Loucy (cell line): ENCODE measurements at regions not wholly inside any gene's neighbourhood (a gene's known extent, or its start where the extent isn't known, plus 50 kb on each side); places are given as distances from the start of the nearest gene placed in this dataset.

Experiments used
- H2AFZ ChIP-seq: fragments of 200-600 bp; sonication (generic); 2 replicates; pipeline ENCODE4 v1.6.0; 2016; ENCODE audit warnings: antibody characterized with exemption, mild to moderate bottlenecking, low read length, moderate library complexity
- H3F3A ChIP-seq: fragments of 200-600 bp; 2 replicates; pipeline ENCODE4 v1.6.0; 2016; ENCODE audit warnings: antibody characterized with exemption, low read depth, mild to moderate bottlenecking
- H3K27me3 ChIP-seq: fragments of 200-600 bp; sonication (generic); 2 replicates; pipeline ENCODE4 v1.6.1; 2014; ENCODE audit warnings: low read length, mild to moderate bottlenecking; ENCODE audit not compliant: insufficient read depth, poor library complexity, severe bottlenecking
- H3K36me3 ChIP-seq: fragments of 200-600 bp; sonication (generic); 2 replicates; pipeline ENCODE4 v1.6.1; 2016; ENCODE audit warnings: low read length; ENCODE audit not compliant: insufficient read depth
- H3K4me1 ChIP-seq: fragments of 200-600 bp; sonication (generic); 2 replicates; pipeline ENCODE4 v1.5.1; 2014; ENCODE audit warnings: low read length, mild to moderate bottlenecking; ENCODE audit not compliant: insufficient read depth, poor library complexity, severe bottlenecking
- H3K4me2 ChIP-seq: fragments of 200-600 bp; sonication (generic); 2 replicates; pipeline ENCODE4 v1.6.0; 2014; ENCODE audit warnings: antibody characterized with exemption, low read length, low read depth, mild to moderate bottlenecking; ENCODE audit not compliant: poor library complexity, severe bottlenecking
- H3K4me3 ChIP-seq: fragments of 200-600 bp; sonication (generic); 2 replicates; pipeline ENCODE4 v1.5.1; 2014; ENCODE audit warnings: low read length, mild to moderate bottlenecking, mixed read lengths; ENCODE audit not compliant: poor library complexity, severe bottlenecking
- H3K79me2 ChIP-seq: fragments of 200-600 bp; sonication (generic); 2 replicates; pipeline ENCODE4 v1.6.1; 2014; ENCODE audit warnings: low read length; ENCODE audit not compliant: insufficient read depth
- H3K9ac ChIP-seq: fragments of 200-600 bp; sonication (generic); 2 replicates; pipeline ENCODE4 v1.6.0; 2014; ENCODE audit warnings: mild to moderate bottlenecking, low read depth, low read length, moderate library complexity; ENCODE audit not compliant: poor library complexity, severe bottlenecking
- H3K9me2 ChIP-seq: fragments of 200-600 bp; sonication (generic); replicated peaks from 2 replicates; pipeline ENCODE4 v1.6.1; 2016; ENCODE audit warnings: low read depth, low read length, mixed read lengths
- H3K9me3 ChIP-seq: fragments of 200-600 bp; sonication (generic); 2 replicates; pipeline ENCODE4 v1.6.1; 2014; ENCODE audit warnings: mild to moderate bottlenecking, antibody characterized with exemption, low read length, low read depth; ENCODE audit not compliant: insufficient read depth
- H4K20me1 ChIP-seq: fragments of 200-600 bp; sonication (generic); 2 replicates; pipeline ENCODE4 v1.6.0; 2014; ENCODE audit warnings: antibody characterized with exemption, low read length, mild to moderate bottlenecking; ENCODE audit not compliant: insufficient read depth, poor library complexity, severe bottlenecking
- CTCF ChIP-seq: fragments of 200-600 bp; sonication (generic); conservative IDR thresholded peaks from 2 replicates; pipeline ENCODE4 v1.5.1; 2014; ENCODE audit warnings: mild to moderate bottlenecking, antibody characterized with exemption, low read length
- EZH2phosphoT487 ChIP-seq: fragments of 200-600 bp; IDR thresholded peaks from 2 replicates; pipeline ENCODE4 v1.6.1; 2018; ENCODE audit warnings: antibody characterized with exemption, mild to moderate bottlenecking, moderate library complexity, borderline replicate concordance

GRCh38 chr16:5510819-5511370 is 413.3 kb upstream of the EEF2KMT start:
- TF ChIP-seq CTCF (no peak), EZH2phosphoT487 (no peak)
- H4K20me1 ChIP-seq, result no peaks in the 10 kb centered on the region

GRCh38 chr16:5509794-5510193 is 412.2 kb upstream of the EEF2KMT start:
- Histone ChIP-seq H3K9me2 (no peaks in the 10 kb centered on the region), H3K9me3 (no peaks in the 10 kb centered on the region), H4K20me1 (no peaks in the 10 kb centered on the region), H3K9ac (no peak overlapping the region), H3K4me1 (no peaks in the 10 kb centered on the region), H3K79me2 (no peaks in the 10 kb centered on the region), H3K4me2 (no peak overlapping the region), H3K36me3 (no peaks in the 10 kb centered on the region), H3F3A (no peaks in the 10 kb centered on the region), H3K4me3 (no peak overlapping the region), H3K27me3 (no peaks in the 10 kb centered on the region), H2AFZ (no peak overlapping the region)
- TF ChIP-seq CTCF, result no peak
- TF ChIP-seq EZH2phosphoT487, result no peak

More at GRCh38 chr16:5510819-5511370, 413.3 kb upstream of the EEF2KMT start:
- Histone ChIP-seq H2AFZ (no peak overlapping the region), H3F3A (no peaks in the 10 kb centered on the region), H3K36me3 (no peaks in the 10 kb centered on the region), H3K9ac (no peak overlapping the region), H3K4me2 (no peak overlapping the region), H3K79me2 (no peaks in the 10 kb centered on the region), H3K9me3 (no peaks in the 10 kb centered on the region), H3K9me2 (no peaks in the 10 kb centered on the region), H3K27me3 (no peaks in the 10 kb centered on the region), H3K4me3 (no peak overlapping the region), H3K4me1 (no peaks in the 10 kb centered on the region)

GRCh38 chr16:5509336-5509735 is 411.7 kb upstream of the EEF2KMT start:
- Histone ChIP-seq H3K9me3 (no peaks in the 10 kb centered on the region), H3K4me3 (no peak overlapping the region), H4K20me1 (no peaks in the 10 kb centered on the region), H3K27me3 (no peaks in the 10 kb centered on the region), H2AFZ (no peak overlapping the region), H3K4me1 (no peaks in the 10 kb centered on the region), H3K36me3 (no peaks in the 10 kb centered on the region), H3F3A (no peaks in the 10 kb centered on the region), H3K79me2 (no peaks in the 10 kb centered on the region), H3K4me2 (no peak overlapping the region), H3K9me2 (no peaks in the 10 kb centered on the region), H3K9ac (no peak overlapping the region)
- TF ChIP-seq EZH2phosphoT487 (no peak), CTCF (no peak)
